ENCODE measurements at regions not wholly inside any gene's neighbourhood (a gene's known extent, or its start where the extent isn't known, plus 50 kb on each side); places are given as distances from the start of the nearest gene placed in this dataset.

GRCh38 chrX:120697053-120697452, 67.2 kb upstream of the C1GALT1C1 start:
- intact Hi-C loops (cut with DNase I): no loop called here

GRCh38 chrX:120692319-120692718, 62.5 kb upstream of the C1GALT1C1 start:
- DNase-seq (no peak), ATAC-seq (no peak)
- Histone ChIP-seq H3K27ac (no peak overlapping the region), H3K4me1 (no peaks in the 10 kb centered on the region), H3K27me3 (no peaks in the 10 kb centered on the region), H3K9me3 (no peaks in the 10 kb centered on the region), H3K36me3 (replicated peaks in 1 of 2; ENCODE audit: insufficient read depth in 1 of 2, low read depth in 2 of 2) (no peaks in the 10 kb centered on the region), H3K4me3 (no peak overlapping the region)
- 51 to 70% methylated on average over 2 of the region's 2 CpGs for WGBS, 2 donors
- TF ChIP-seq POLR2A (IDR thresholded peaks at IDR 0.05): no peak
- TF ChIP-seq, protein P1, sequence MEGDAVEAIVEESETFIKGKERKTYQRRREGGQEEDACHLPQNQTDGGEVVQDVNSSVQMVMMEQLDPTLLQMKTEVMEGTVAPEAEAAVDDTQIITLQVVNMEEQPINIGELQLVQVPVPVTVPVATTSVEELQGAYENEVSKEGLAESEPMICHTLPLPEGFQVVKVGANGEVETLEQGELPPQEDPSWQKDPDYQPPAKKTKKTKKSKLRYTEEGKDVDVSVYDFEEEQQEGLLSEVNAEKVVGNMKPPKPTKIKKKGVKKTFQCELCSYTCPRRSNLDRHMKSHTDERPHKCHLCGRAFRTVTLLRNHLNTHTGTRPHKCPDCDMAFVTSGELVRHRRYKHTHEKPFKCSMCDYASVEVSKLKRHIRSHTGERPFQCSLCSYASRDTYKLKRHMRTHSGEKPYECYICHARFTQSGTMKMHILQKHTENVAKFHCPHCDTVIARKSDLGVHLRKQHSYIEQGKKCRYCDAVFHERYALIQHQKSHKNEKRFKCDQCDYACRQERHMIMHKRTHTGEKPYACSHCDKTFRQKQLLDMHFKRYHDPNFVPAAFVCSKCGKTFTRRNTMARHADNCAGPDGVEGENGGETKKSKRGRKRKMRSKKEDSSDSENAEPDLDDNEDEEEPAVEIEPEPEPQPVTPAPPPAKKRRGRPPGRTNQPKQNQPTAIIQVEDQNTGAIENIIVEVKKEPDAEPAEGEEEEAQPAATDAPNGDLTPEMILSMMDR (IDR thresholded peaks at IDR 0.05): no peak
- intact Hi-C loops (cut with DNase I): no loop called here

More at GRCh38 chrX:120697053-120697452, 67.2 kb upstream of the C1GALT1C1 start:
- no peak for ATAC-seq
- no peak for DNase-seq
- H3K27ac ChIP-seq: no peak overlapping the region
- H3K4me3 ChIP-seq: no peak overlapping the region
- no peaks in the 10 kb centered on the region for H3K36me3 ChIP-seq (replicated peaks in 1 of 2; ENCODE audit: insufficient read depth in 1 of 2, low read depth in 2 of 2)
- no peaks in the 10 kb centered on the region for H3K9me3 ChIP-seq
- TF ChIP-seq POLR2A (IDR thresholded peaks at IDR 0.05): no peak
- TF ChIP-seq, protein P1 (IDR thresholded peaks at IDR 0.05): no peak
- no peaks in the 10 kb centered on the region for H3K27me3 ChIP-seq
- no peaks in the 10 kb centered on the region for H3K4me1 ChIP-seq

DNA sequence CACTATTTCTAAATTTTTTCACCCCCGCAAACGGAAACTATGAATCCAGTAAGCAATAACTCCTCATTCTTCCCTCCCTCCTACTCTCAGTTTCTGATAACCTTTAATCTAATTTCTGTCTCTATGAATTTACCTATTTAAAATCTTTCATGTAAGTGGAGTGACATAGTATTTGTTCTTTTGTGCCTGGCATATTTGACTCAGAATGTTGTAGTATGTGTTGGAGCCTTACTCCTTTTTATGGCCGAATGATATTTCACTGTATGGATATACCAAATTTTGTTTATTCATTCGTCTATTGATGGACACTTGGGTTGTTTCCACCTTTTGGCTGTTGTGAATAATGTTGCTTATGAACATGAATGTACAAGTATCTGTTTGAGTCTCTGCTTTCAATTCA, 61.1 kb upstream of the C1GALT1C1 start:
- no peak for TF ChIP-seq POLR2A (IDR thresholded peaks at IDR 0.05)
- TF ChIP-seq, protein P1 (IDR thresholded peaks at IDR 0.05): no peak
- Histone ChIP-seq H3K27me3 (no peaks in the 10 kb centered on the region), H3K27ac (no peak overlapping the region), H3K36me3 (replicated peaks in 1 of 2; ENCODE audit: insufficient read depth in 1 of 2, low read depth in 2 of 2) (no peaks in the 10 kb centered on the region), H3K9me3 (no peaks in the 10 kb centered on the region), H3K4me1 (no peaks in the 10 kb centered on the region), H3K4me3 (no peak overlapping the region)
- no peak for DNase-seq
- no peak for ATAC-seq
- 67 to 81% methylated on average over 4 of the region's 4 CpGs for WGBS, 2 donors
- intact Hi-C loops (cut with DNase I): no loop called here

DNA sequence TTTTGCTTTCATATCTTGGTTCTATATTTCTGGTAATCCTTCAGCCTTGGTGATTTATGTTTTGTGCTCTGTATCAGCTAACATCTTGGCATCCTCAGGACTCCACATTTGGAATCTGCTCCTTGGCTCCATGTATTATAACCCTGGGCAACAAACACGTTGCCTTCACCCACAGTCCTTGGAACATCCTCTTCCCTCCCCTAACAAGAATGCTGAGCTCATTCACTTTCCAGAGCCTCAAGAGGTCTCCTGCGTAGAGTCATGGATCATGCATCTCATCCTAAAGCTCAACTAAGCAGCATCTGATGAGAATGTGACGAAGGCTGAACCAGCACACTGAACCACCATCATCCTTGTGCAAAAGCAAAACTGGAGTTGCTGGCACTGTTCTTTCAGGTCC, 60.5 kb upstream of the C1GALT1C1 start:
- Histone ChIP-seq H3K9me3 (no peaks in the 10 kb centered on the region), H3K27ac (no peak overlapping the region), H3K27me3 (no peaks in the 10 kb centered on the region), H3K4me3 (no peak overlapping the region), H3K4me1 (no peaks in the 10 kb centered on the region), H3K36me3 (replicated peaks in 1 of 2; ENCODE audit: insufficient read depth in 1 of 2, low read depth in 2 of 2) (no peaks in the 10 kb centered on the region)
- intact Hi-C loops (cut with DNase I): no loop called here
- TF ChIP-seq, protein P1 (IDR thresholded peaks at IDR 0.05): no peak
- TF ChIP-seq POLR2A (IDR thresholded peaks at IDR 0.05): no peak
- DNase-seq (no peak), ATAC-seq (no peak)
- WGBS, 2 donors: 73 to 85% methylated on average over 3 of the region's 3 CpGs

- Histone ChIP-seq H3K4me1 (no peaks in the 10 kb centered on the region), H3K27ac (no peak overlapping the region), H3K9me3 (no peaks in the 10 kb centered on the region), H3K4me3 (no peak overlapping the region), H3K27me3 (no peaks in the 10 kb centered on the region), H3K36me3 (replicated peaks in 1 of 2; ENCODE audit: insufficient read depth in 1 of 2, low read depth in 2 of 2) (no peaks in the 10 kb centered on the region)
- TF ChIP-seq, protein P1 (IDR thresholded peaks at IDR 0.05): no peak
- no peak for TF ChIP-seq POLR2A (IDR thresholded peaks at IDR 0.05)
- DNase-seq (no peak), ATAC-seq (no peak)
- intact Hi-C loops (cut with DNase I): no loop called here
- 85 to 93% methylated on average over 5 of the region's 5 CpGs for WGBS, 2 donors
These were observed 50.2 kb upstream of the C1GALT1C1 start for GRCh38 chrX:120680090-120680489.
